Superior temporal gyrus (tissue), 1 donor: ENCODE measurements at regions not wholly inside any gene's neighbourhood (a gene's known extent, or its start where the extent isn't known, plus 50 kb on each side); places are given as distances from the start of the nearest gene placed in this dataset.
A peak's percentile ranks its signal among the peaks of the same experiment; 100 is the strongest.

Experiments used
- DNase-seq: peaks from one replicate; pipeline ENCODE4 v3.0.0-alpha.2; 2016; ENCODE audit errors: extremely low spot score

GRCh38 chr10:83657487-83657886 lies 481.8 kb upstream of the GHITM start:
- no peak for DNase-seq

DNA sequence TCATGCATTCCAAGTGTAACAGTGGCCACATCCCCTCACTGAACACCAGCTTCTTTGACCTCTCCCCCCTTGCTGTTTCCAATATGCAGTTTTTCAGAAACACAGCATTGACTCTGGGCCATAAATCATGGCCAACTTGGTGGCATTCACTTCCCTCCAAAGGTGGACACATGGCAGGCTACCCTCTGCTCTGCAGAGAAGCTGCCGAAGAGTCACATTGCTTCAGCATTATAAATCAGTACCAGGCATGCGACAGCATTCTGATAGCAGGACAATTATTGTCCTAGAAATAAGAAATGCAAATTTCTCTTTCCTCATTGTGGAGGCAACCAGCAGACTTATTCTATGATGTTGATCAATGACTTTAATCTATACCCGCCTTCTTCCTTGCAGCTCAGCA lies 475.4 kb upstream of the GHITM start:
- no peak for DNase-seq

DNA sequence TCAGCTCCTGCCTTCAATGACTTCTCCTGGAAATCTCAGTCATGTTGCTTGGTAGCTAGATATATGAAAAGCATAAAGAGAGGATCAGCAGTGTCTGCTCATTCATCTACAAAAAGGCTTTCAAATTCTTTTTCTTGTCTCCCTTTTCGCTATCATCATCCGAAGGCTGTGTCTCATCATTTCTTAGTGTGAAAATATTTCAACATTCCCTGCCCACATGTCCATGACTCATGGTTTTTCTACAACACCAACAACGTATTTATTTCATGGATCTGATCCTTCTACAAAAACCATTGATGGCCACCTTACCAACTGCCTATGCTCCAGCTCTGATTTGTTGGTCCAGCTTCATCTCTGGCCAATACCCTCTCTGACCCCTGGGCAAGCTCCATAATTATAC lies 472.5 kb upstream of the GHITM start:
- peak; percentile 51 for DNase-seq

DNA sequence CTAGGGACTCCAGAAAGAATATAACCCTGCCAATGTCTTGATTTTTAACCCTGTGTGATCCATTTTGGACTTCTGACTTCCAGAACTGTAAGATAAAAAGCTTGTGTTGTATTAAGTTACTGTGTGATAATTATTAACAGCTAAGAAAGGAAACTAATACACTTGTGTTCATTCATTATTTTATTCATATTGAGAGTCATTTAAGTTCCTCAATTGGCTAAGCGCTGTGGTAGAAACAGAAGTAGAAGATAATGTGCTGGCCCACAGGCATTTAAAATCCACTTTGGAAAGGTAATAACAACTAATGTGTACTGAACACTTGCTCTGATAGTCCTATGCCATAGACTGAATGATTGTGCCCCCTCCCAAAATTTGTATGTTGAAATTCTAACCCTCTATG lies 471.7 kb upstream of the GHITM start:
- DNase-seq: no peak

DNA sequence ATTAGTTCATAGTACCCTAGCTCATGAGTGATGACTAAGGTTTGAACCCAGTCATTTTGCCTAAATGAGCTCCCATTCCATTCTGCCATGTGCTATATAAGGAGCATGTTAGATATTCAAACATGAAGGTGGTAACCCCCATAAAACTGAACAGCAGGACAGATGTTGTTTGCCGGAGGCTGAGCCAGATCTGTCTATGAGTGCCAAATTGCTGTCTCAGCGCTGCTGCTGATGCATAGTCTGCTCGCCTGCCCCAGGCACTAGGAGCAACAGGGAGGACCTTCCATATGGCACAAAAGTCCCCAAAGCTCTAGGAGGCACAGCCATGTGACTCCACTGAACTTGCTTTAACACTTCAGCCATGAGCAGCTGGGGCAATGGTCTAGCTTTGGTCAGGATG lies 466.0 kb upstream of the GHITM start:
- DNase-seq: no peak

DNA sequence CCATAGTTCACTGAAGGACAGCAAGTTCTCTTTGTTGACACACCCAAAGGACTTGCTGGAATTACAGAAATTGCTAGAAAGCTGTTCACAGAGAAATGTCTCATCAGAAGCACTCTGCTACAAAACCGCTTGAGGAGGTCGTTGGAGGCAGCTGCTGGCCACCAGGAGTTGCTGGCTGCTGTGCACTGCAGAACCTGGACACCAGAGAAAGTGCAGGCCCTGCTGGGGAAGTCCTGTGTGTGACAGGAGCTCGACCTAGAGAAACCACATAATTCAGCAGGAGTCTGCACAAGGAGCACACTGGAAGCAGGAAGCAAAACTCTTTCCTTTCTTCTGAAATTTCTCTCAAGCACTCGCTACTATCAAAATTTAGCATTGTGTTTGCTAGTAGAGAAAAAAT lies 461.5 kb upstream of the GHITM start:
- DNase-seq: no peak

GRCh38 chr10:83678850-83679249 lies 460.5 kb upstream of the GHITM start:
- no peak for DNase-seq

- DNase-seq: peak; percentile 29
Observed at GRCh38 chr10:83680470-83680891, 458.8 kb upstream of the GHITM start.

GRCh38 chr10:83682414-83682813 lies 456.9 kb upstream of the GHITM start:
- no peak for DNase-seq

GRCh38 chr10:83685458-83685857 lies 453.9 kb upstream of the GHITM start:
- DNase-seq: no peak

GRCh38 chr10:83691791-83692596 lies 447.3 kb upstream of the GHITM start:
- DNase-seq: no peak

GRCh38 chr10:83698899-83699298 lies 440.4 kb upstream of the GHITM start:
- no peak for DNase-seq

DNA sequence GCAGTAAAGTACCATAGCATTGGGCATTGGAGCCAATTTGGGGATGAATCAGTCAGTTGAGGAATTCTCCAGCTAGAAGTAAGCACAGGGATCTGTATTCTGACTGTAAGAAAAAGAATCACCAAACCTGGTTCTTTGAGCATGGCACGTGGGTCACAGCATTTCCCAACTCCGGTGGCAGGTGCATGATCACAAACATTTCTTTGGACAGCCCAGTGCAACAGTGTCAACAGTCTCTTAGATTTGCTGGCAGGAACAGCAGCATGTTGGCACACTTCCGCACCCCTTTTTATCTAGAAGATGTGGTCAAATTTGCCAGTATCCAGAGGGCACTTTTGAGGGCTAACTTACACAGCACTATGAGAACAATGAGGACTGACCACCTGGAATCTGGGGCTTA lies 437.5 kb upstream of the GHITM start:
- no peak for DNase-seq

DNA sequence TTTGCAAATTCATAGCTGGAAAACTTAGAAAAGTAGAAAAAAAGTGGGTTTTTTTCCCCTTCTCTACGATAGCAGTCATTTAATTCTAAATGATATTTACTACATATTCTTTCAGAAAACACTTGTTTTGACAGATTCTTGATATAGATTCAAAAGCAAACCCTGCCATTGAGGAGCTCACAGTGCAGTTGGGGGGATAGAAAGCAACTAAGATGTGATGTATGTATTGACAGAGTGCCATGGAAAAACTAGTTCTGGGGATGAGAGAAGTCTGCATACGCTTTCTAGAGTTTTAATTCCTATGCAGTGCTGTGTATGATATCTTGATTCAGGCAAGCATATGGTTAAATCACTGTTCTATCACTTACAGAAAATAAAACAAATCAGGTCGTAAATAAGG lies 436.6 kb upstream of the GHITM start:
- no peak for DNase-seq

DNA sequence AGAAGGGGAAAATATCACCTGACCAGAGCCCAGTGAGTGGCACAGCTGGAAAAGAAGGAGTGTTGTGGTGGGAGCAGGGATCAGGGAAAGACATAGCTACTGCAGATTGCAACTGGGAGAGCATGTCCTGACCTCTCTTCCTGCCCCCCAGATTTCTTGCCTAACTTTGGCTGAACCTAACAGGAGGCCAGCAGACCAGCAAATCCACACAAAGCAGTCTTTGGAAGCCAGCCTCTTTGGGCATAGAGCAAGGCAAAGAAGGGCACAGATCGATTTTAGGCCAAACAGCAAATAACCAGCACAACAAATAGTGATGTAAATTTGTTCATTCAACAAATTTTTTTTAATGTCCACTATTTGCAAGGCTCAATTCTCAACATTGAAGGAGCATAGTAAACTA lies 433.2 kb upstream of the GHITM start:
- DNase-seq: no peak

GRCh38 chr10:83706952-83707582 lies 432.2 kb upstream of the GHITM start:
- no peak for DNase-seq

GRCh38 chr10:83713423-83713822 lies 425.9 kb upstream of the GHITM start:
- DNase-seq: no peak

DNA sequence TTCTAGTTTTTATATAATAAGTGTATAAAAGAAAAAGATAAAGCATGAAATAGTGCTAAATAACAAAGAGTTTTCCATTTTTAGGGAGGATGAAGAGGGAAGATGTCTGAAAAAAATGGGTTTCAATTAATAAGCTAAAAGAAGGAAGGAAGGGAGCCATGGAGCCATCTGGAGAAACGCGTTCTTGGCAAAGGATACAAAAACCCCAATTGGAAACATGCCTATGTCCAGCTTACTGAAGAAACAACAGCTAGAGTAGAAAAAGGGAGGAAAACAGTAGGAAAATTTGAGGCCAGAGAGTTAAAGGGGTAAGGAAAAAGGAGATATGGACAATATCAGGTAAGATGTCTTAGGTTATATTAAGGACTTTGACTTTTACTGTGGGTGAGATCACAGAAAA lies 416.2 kb upstream of the GHITM start:
- peak; percentile 33 for DNase-seq

DNA sequence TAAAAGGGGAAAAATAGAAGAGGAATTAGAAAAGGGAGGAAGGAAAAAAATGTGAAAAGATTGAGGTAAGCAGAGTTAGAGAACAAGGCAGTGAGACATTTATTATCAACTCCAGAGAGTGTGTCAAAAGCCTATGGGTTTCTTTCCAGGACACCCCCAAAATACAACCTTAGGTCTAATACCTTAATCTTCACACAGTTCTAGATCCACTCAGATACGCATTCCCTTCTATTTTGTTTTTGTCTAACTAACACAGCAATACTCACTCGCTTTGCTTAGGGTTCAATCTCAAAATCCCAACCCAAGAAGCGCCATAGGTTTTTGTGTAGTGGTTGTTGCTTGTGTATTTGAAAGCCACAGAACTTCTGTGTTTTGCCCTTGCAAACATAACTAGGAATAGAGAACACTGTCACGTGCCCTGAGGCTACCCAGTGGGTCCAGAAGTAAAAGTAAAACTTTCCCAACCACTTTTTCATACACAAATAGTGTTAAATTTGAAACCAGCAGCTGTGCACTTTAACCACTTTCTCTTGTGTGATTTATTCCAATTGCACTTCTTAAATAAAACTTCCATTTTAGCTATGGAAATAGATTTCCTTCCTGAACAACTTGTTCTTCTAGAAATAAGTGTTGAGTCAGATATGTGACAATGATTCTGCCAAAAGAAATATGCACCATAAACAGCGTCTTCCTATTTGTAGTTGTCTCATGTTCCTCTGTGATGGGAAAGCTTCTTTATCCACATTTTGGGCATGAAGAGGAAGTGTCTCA lies 414.7 kb upstream of the GHITM start:
- DNase-seq: peak; percentile 77

DNA sequence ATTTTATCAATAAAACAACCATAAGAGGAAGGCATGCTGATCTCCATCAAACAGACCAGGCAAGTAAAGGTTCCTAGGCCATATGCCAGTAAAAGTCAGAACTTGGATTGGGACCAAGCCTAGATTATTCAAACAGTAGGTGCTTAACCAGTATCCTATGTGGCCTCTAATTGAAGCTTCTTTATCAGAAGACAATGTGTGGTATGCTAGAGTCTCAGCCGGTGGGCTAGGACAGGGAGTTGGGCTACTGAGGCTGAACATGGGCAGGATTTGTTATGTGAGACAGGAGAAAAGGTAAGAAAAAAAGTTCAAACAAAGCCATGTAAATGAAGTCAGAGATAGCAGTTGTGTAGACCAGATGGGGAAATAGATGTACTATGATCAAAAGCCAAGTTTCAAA lies 413.7 kb upstream of the GHITM start:
- DNase-seq: peak; percentile 21

- DNase-seq: no peak
Observed at GRCh38 chr10:83734278-83734677, 405.0 kb upstream of the GHITM start.

DNA sequence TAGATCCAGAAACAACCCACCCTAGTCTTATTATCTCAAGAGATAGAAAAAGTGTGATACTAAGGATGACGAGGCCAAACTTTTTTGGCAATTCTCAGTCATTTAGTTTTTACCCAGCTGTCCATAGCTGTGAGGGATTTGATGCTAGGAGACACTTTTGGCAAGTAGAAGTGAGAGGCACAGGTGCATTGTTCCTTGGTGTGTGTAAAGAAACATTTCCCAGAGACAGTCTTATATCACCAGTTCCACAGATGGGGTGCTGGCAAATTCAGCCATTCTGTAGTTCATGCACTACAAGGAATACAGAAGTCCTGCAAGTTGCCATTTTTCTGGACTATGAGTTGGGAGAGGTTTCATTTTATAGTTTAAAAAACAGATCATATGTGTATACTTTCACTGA lies 403.3 kb upstream of the GHITM start:
- no peak for DNase-seq

GRCh38 chr10:83750604-83751003 lies 388.7 kb upstream of the GHITM start:
- DNase-seq: no peak
